ENCODE measurements at regions not wholly inside any gene's neighbourhood (a gene's known extent, or its start where the extent isn't known, plus 50 kb on each side); places are given as distances from the start of the nearest gene placed in this dataset.

GRCh38 chr12:40634517-40635131 lies 57.6 kb upstream of the CNTN1 start:
- Histone ChIP-seq H3K27ac (no peak overlapping the region), H3K4me3 (ENCODE audit: low read depth, low read length) (no peak overlapping the region), H3K27me3 (replicated peaks) (no peaks in the 10 kb centered on the region), H3K36me3 (replicated peaks) (no peaks in the 10 kb centered on the region)
- no peak for DNase-seq
- no peak for TF ChIP-seq CTCF (IDR thresholded peaks at IDR 0.05; ENCODE audit: low read depth, low read length, missing control alignments)
- in situ Hi-C loops (cut with HindIII; ENCODE audit: low pct_ligation_motif_present, low sequenced_read_pairs), result no loop called here

- no peaks in the 10 kb centered on the region for H3K27me3 ChIP-seq (replicated peaks)
- in situ Hi-C loops (cut with HindIII; ENCODE audit: low pct_ligation_motif_present, low sequenced_read_pairs), result no loop called here
- no peak overlapping the region for H3K4me3 ChIP-seq (ENCODE audit: low read depth, low read length)
- DNase-seq, result no peak
- H3K36me3 ChIP-seq (replicated peaks), result no peaks in the 10 kb centered on the region
- no peak overlapping the region for H3K27ac ChIP-seq
- TF ChIP-seq CTCF (IDR thresholded peaks at IDR 0.05; ENCODE audit: low read depth, low read length, missing control alignments), result no peak
These were observed 57.0 kb upstream of the CNTN1 start for GRCh38 chr12:40635141-40635731.

All from brain microvascular endothelial cell (primary cell).